Fibroblast of lung (primary cell): ENCODE measurements at regions not wholly inside any gene's neighbourhood (a gene's known extent, or its start where the extent isn't known, plus 50 kb on each side); places are given as distances from the start of the nearest gene placed in this dataset.
A peak's percentile ranks its signal among the peaks of the same experiment; 100 is the strongest.

ENCODE experiments used
- DNase-seq, 2 donors: peaks; one replicate each; pipeline versions ENCODE4 v3.0.0 to v3.0.0-alpha.2; 2010; ENCODE audit warnings: low read depth in 2 of 2
- H2AFZ ChIP-seq: 2 replicates; pipeline ENCODE4 v1.5.1; 2012; ENCODE audit warnings: low read length, control low read depth, inconsistent platforms
- H3K27ac ChIP-seq: 2 replicates; pipeline ENCODE4 v1.5.1; 2011; ENCODE audit warnings: low read length, control low read depth; ENCODE audit not compliant: insufficient read depth
- H3K27me3 ChIP-seq: 2 replicates; pipeline ENCODE4 v1.5.1; 2011; ENCODE audit warnings: mild to moderate bottlenecking, low read length; ENCODE audit not compliant: control insufficient read depth, insufficient read depth
- H3K36me3 ChIP-seq: 2 replicates; pipeline ENCODE4 v1.5.1; 2011; ENCODE audit warnings: low read length; ENCODE audit not compliant: control insufficient read depth, insufficient read depth
- H3K4me1 ChIP-seq: 2 replicates; pipeline ENCODE4 v1.5.1; 2011; ENCODE audit warnings: low read length; ENCODE audit not compliant: control insufficient read depth, insufficient read depth; ENCODE audit errors: extremely low read depth
- H3K4me2 ChIP-seq: 2 replicates; pipeline ENCODE4 v1.5.1; 2011; ENCODE audit warnings: low read length, control low read depth; ENCODE audit not compliant: insufficient read depth; ENCODE audit errors: extremely low read depth
- H3K4me3 ChIP-seq, 4 experiments: fragments of 200-600 bp in 1 of 4; sonication (generic) in 1 of 4; replicated peaks in 1 of 4; 2 replicates each; pipeline ENCODE4 v1.5.1; 2011 to 2016; ENCODE audit warnings: low read length in 4 of 4, low read depth in 3 of 4, mild to moderate bottlenecking in 3 of 4, control low read depth in 2 of 4, inconsistent platforms in 1 of 4, mixed read lengths in 1 of 4; ENCODE audit not compliant: insufficient read depth in 1 of 4; ENCODE audit errors: control extremely low read depth in 1 of 4
- H3K79me2 ChIP-seq: 2 replicates; pipeline ENCODE4 v1.5.1; 2012; ENCODE audit warnings: mild to moderate bottlenecking, low read length, inconsistent platforms; ENCODE audit not compliant: control insufficient read depth, insufficient read depth
- H3K9ac ChIP-seq: 2 replicates; pipeline ENCODE4 v1.5.1; 2011; ENCODE audit warnings: mild to moderate bottlenecking, low read length, control low read depth; ENCODE audit not compliant: insufficient read depth
- H3K9me3 ChIP-seq: 2 replicates; pipeline ENCODE4 v1.5.1; 2012; ENCODE audit warnings: low read depth, low read length; ENCODE audit not compliant: control insufficient read depth, insufficient read depth
- H4K20me1 ChIP-seq: 2 replicates; pipeline ENCODE4 v1.5.1; 2011; ENCODE audit warnings: low read length; ENCODE audit not compliant: control insufficient read depth, insufficient read depth; ENCODE audit errors: extremely low read depth
- CTCF ChIP-seq, 2 donors: IDR thresholded peaks in 1 of 2; conservative IDR thresholded peaks in 1 of 2; 1 replicate in 1 of 2; 2 replicates in 1 of 2; pipeline ENCODE4 v1.5.1; 2011 to 2012; ENCODE audit warnings: low read length in 2 of 2, control low read depth in 1 of 2, inconsistent platforms in 1 of 2, low read depth in 1 of 2, mild to moderate bottlenecking in 1 of 2
- EZH2 ChIP-seq: IDR thresholded peaks from 2 replicates; pipeline ENCODE4 v1.5.1; 2012; ENCODE audit warnings: low read length, control low read depth, mild to moderate bottlenecking; ENCODE audit errors: missing control alignments

- Histone ChIP-seq H2AFZ (no peak overlapping the region), H3K4me2 (no peak overlapping the region), H3K9ac (no peak overlapping the region), H3K27me3 (no peaks in the 10 kb centered on the region), H3K36me3 (no peaks in the 10 kb centered on the region), H3K79me2 (no peaks in the 10 kb centered on the region), H3K4me3 (no peak overlapping the region), H3K27ac (peak overlapping the region; percentile 29), H3K4me1 (peaks cover 5% of the 10 kb centered on the region), H4K20me1 (no peaks in the 10 kb centered on the region), H3K9me3 (no peaks in the 10 kb centered on the region)
- TF ChIP-seq CTCF (conservative IDR thresholded peaks at IDR 0.05 in 1 of 2, IDR thresholded peaks at IDR 0.05 in 1 of 2; ENCODE audit: low read depth in 1 of 2, low read length in 2 of 2) (no peak), EZH2 (no peak)
- peak; percentile 88 to 89 for DNase-seq
Observed at GRCh38 chr10:57696641-57697040, 571.1 kb downstream of the IPMK start.

DNA sequence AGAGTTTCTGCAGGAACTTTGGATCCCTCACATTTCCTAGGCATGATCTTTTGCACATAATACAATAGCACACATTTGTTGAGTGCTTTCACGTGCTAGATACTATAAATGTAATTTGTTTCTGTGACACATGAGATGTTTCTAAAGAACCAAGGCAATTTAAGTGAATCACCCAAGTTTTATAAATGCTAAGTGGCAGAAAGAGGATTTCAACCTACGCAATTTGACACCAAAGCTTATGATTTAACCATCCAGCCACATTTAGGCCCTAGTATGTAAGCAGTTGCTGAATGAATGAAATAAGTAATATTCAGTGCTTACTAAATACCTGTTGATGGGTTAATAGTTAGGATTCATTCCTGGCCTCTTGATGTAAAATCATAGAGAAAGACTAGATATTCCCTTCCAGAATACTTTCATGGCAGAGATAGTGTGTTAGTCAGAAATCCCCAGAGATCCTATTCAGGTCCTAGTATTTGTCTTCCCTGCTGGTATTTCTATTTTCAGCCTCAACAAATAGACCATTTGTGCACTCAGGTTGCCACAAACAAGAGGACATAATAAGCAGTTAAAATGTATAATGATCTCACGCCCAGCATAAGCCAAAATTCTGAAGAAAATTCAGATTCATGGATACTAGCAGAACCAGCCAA, 572.6 kb downstream of the IPMK start:
- Histone ChIP-seq H2AFZ (no peak overlapping the region), H3K27ac (no peak overlapping the region), H3K36me3 (no peaks in the 10 kb centered on the region), H3K4me2 (no peak overlapping the region), H3K9ac (no peak overlapping the region), H3K9me3 (no peaks in the 10 kb centered on the region), H3K4me3 (no peak overlapping the region), H3K4me1 (peaks cover 5% of the 10 kb centered on the region), H4K20me1 (no peaks in the 10 kb centered on the region), H3K27me3 (no peaks in the 10 kb centered on the region), H3K79me2 (no peaks in the 10 kb centered on the region)
- TF ChIP-seq CTCF (conservative IDR thresholded peaks at IDR 0.05 in 1 of 2, IDR thresholded peaks at IDR 0.05 in 1 of 2; ENCODE audit: low read depth in 1 of 2, low read length in 2 of 2) (no peak), EZH2 (no peak)
- DNase-seq = peak in 1 of 2 donors; percentile 45

- H3K27ac ChIP-seq = peak overlapping the region; percentile 62
- TF ChIP-seq CTCF (conservative IDR thresholded peaks at IDR 0.05 in 1 of 2, IDR thresholded peaks at IDR 0.05 in 1 of 2; ENCODE audit: low read depth in 1 of 2, low read length in 2 of 2) (no peak), EZH2 (no peak)
- H3K4me1 ChIP-seq = peaks cover 5% of the 10 kb centered on the region
- H3K4me2 ChIP-seq = peak overlapping the region; percentile 10
- no peaks in the 10 kb centered on the region for H3K27me3 ChIP-seq
- no peak overlapping the region for H3K4me3 ChIP-seq
- H3K36me3 ChIP-seq = no peaks in the 10 kb centered on the region
- DNase-seq = peak; percentile 89 to 90
- H2AFZ ChIP-seq = no peak overlapping the region
- no peak overlapping the region for H3K9ac ChIP-seq
- H3K9me3 ChIP-seq = no peaks in the 10 kb centered on the region
- H3K79me2 ChIP-seq = no peaks in the 10 kb centered on the region
- H4K20me1 ChIP-seq = no peaks in the 10 kb centered on the region
Observed at GRCh38 chr10:57692255-57692980, 575.3 kb downstream of the IPMK start.
